Keratinocyte (primary cell): ENCODE measurements at regions not wholly inside any gene's neighbourhood (a gene's known extent, or its start where the extent isn't known, plus 50 kb on each side); places are given as distances from the start of the nearest gene placed in this dataset.

Experiments
- DNase-seq: peaks from one replicate; pipeline ENCODE4 v3.0.0-alpha.2; 2011; ENCODE audit warnings: low read depth, missing footprints, low spot score
- FAIRE-seq: peaks from 2 replicates; lab custom pipeline; 2011; peaks lifted over from hg19 to GRCh38; lab: Jason Lieb, UNC
- H2AFZ ChIP-seq: 2 replicates; pipeline ENCODE4 v1.6.0; 2012; ENCODE audit warnings: low read length, control low read depth, inconsistent platforms; ENCODE audit not compliant: control insufficient read depth
- H3K27ac ChIP-seq: 2 replicates; pipeline ENCODE4 v1.5.1; 2011; ENCODE audit warnings: low read length; ENCODE audit not compliant: control insufficient read depth, insufficient read depth
- H3K27me3 ChIP-seq: 3 replicates; pipeline ENCODE4 v1.6.0; 2011; ENCODE audit warnings: low read length; ENCODE audit not compliant: control insufficient read depth, insufficient read depth; ENCODE audit errors: extremely low read depth
- H3K36me3 ChIP-seq, 2 experiments: 2 replicates in 1 of 2; 3 replicates in 1 of 2; pipeline ENCODE4 v1.5.1; 2011; ENCODE audit warnings: low read length in 2 of 2, mild to moderate bottlenecking in 1 of 2; ENCODE audit not compliant: control insufficient read depth in 2 of 2, insufficient read depth in 2 of 2; ENCODE audit errors: extremely low read depth in 1 of 2
- H3K4me1 ChIP-seq: 3 replicates; pipeline ENCODE4 v1.5.1; 2011; ENCODE audit warnings: low read length; ENCODE audit not compliant: control insufficient read depth, insufficient read depth; ENCODE audit errors: extremely low read depth
- H3K4me2 ChIP-seq: 3 replicates; pipeline ENCODE4 v1.6.0; 2011; ENCODE audit warnings: low read depth, low read length; ENCODE audit not compliant: control insufficient read depth, insufficient read depth; ENCODE audit errors: extremely low read depth
- H3K4me3 ChIP-seq, 3 experiments: fragments of 200-600 bp in 1 of 3; sonication (generic) in 1 of 3; 2 replicates in 2 of 3; 3 replicates in 1 of 3; pipeline ENCODE4 v1.5.1; 2011 to 2016; ENCODE audit warnings: low read length in 3 of 3, mild to moderate bottlenecking in 3 of 3, control low read depth in 2 of 3, inconsistent platforms in 1 of 3, low read depth in 1 of 3, mixed read lengths in 1 of 3, mixed run types in 1 of 3, moderate library complexity in 1 of 3; ENCODE audit not compliant: control insufficient read depth in 2 of 3, insufficient read depth in 2 of 3; ENCODE audit errors: extremely low read depth in 1 of 3
- H3K79me2 ChIP-seq: 2 replicates; pipeline ENCODE4 v1.6.0; 2012; ENCODE audit warnings: low read length; ENCODE audit not compliant: control insufficient read depth, insufficient read depth
- H3K9ac ChIP-seq: 3 replicates; pipeline ENCODE4 v1.6.0; 2011; ENCODE audit warnings: low read length; ENCODE audit not compliant: control insufficient read depth, insufficient read depth; ENCODE audit errors: extremely low read depth
- H3K9me1 ChIP-seq: 3 replicates; pipeline ENCODE4 v1.6.0; 2011; ENCODE audit warnings: low read length; ENCODE audit not compliant: control insufficient read depth, insufficient read depth; ENCODE audit errors: extremely low read depth
- H3K9me3 ChIP-seq: 2 replicates; pipeline ENCODE4 v1.5.1; 2012; ENCODE audit warnings: low read depth, low read length; ENCODE audit not compliant: control insufficient read depth
- H4K20me1 ChIP-seq: 3 replicates; pipeline ENCODE4 v1.6.0; 2011; ENCODE audit warnings: low read length; ENCODE audit not compliant: control insufficient read depth, insufficient read depth; ENCODE audit errors: extremely low read depth
- CTCF ChIP-seq, 3 experiments: IDR thresholded peaks in 1 of 3; conservative IDR thresholded peaks in 1 of 3; optimal IDR thresholded peaks in 1 of 3; 2 replicates in 2 of 3; 3 replicates in 1 of 3; pipeline versions ENCODE3 to v1.5.1; 2011; ENCODE audit warnings: low read length in 3 of 3, mild to moderate bottlenecking in 3 of 3, moderate library complexity in 2 of 3, control low read depth in 1 of 3, inconsistent platforms in 1 of 3; ENCODE audit not compliant: insufficient read depth in 2 of 3; ENCODE audit errors: extremely low read depth in 1 of 3
- EZH2 ChIP-seq: IDR thresholded peaks from one replicate; pipeline ENCODE4 v1.6.1; 2012; ENCODE audit warnings: inconsistent platforms, mild to moderate bottlenecking, low read length, moderate library complexity
- dilution Hi-C: fragments of 300-500 bp; cut with MboI; formaldehyde crosslinking; loops from one replicate; pipeline ENCODE4 v1.7.0; 2020; ENCODE audit warnings: low sequenced_read_pairs; ENCODE audit not compliant: extremely low pct_ligation_motif_present

GRCh38 chr3:464255-464654, 267.7 kb downstream of the CHL1 start:
- dilution Hi-C loops = no loop called here
- H3K79me2 ChIP-seq = no peaks in the 10 kb centered on the region
- no peak overlapping the region for H3K27ac ChIP-seq
- H2AFZ ChIP-seq = no peak overlapping the region
- H3K4me3 ChIP-seq = no peak overlapping the region
- H3K4me1 ChIP-seq = no peaks in the 10 kb centered on the region
- H4K20me1 ChIP-seq = no peaks in the 10 kb centered on the region
- DNase-seq = no peak
- H3K9me1 ChIP-seq = no peaks in the 10 kb centered on the region
- no peaks in the 10 kb centered on the region for H3K36me3 ChIP-seq
- no peak overlapping the region for H3K9ac ChIP-seq
- TF ChIP-seq EZH2 (no peak), CTCF (optimal IDR thresholded peaks at IDR 0.05 in 1 of 3, IDR thresholded peaks at IDR 0.05 in 1 of 3, conservative IDR thresholded peaks at IDR 0.05 in 1 of 3; ENCODE audit: extremely low read depth in 1 of 3, insufficient read depth in 2 of 3, low read length in 3 of 3) (no peak)
- H3K27me3 ChIP-seq = no peaks in the 10 kb centered on the region
- no peak for FAIRE-seq
- H3K4me2 ChIP-seq = no peak overlapping the region
- no peaks in the 10 kb centered on the region for H3K9me3 ChIP-seq

DNA sequence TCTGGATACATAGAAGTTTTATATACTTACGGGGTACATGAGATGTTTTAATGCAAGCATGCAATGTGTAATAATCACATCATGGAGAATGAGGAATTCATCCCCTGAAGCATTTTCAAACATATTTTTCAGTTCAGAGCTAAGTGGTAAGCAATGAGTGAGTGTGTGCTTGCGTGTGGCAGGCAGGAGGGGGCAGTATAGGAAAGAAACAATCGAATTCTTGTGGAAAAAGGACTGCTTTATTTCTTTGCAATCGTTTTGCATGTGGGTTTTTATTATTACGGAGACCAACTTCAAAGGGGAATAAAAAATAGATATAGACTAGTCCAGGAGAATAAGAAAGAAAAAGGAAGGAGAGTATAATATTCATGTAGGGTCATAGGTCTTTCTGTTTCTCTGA, 271.6 kb downstream of the CHL1 start:
- Histone ChIP-seq H3K9ac (no peak overlapping the region), H3K27me3 (no peaks in the 10 kb centered on the region), H4K20me1 (no peaks in the 10 kb centered on the region), H3K36me3 (no peaks in the 10 kb centered on the region), H3K4me1 (no peaks in the 10 kb centered on the region), H2AFZ (no peak overlapping the region), H3K9me1 (no peaks in the 10 kb centered on the region), H3K79me2 (no peaks in the 10 kb centered on the region), H3K4me2 (no peak overlapping the region), H3K27ac (no peak overlapping the region), H3K4me3 (no peak overlapping the region), H3K9me3 (no peaks in the 10 kb centered on the region)
- dilution Hi-C loops = no loop called here
- FAIRE-seq (no peak), DNase-seq (no peak)
- TF ChIP-seq CTCF (optimal IDR thresholded peaks at IDR 0.05 in 1 of 3, IDR thresholded peaks at IDR 0.05 in 1 of 3, conservative IDR thresholded peaks at IDR 0.05 in 1 of 3; ENCODE audit: extremely low read depth in 1 of 3, insufficient read depth in 2 of 3, low read length in 3 of 3) (peak; percentile 13 to 53 (median 44)), EZH2 (no peak)
